Osteocyte (in vitro differentiated cells): ENCODE measurements at regions not wholly inside any gene's neighbourhood (a gene's known extent, or its start where the extent isn't known, plus 50 kb on each side); places are given as distances from the start of the nearest gene placed in this dataset.

ENCODE experiments used
- DNase-seq: peaks from one replicate; pipeline ENCODE4 v3.0.0; 2021; ENCODE audit warnings: mixed read lengths; ENCODE audit not compliant: unreplicated experiment; ENCODE audit errors: extremely low spot score
- H3K27ac Mint-ChIP-seq: one replicate; pipeline ENCODE4 v1.8.0; 2021; ENCODE audit warnings: mild to moderate bottlenecking, mixed read lengths; ENCODE audit not compliant: unreplicated experiment
- H3K27me3 Mint-ChIP-seq: one replicate; pipeline ENCODE4 v1.8.0; 2021; ENCODE audit warnings: mixed read lengths; ENCODE audit not compliant: unreplicated experiment
- H3K36me3 Mint-ChIP-seq: one replicate; pipeline ENCODE4 v1.8.0; 2021; ENCODE audit warnings: mixed read lengths; ENCODE audit not compliant: unreplicated experiment
- H3K4me1 Mint-ChIP-seq: one replicate; pipeline ENCODE4 v1.8.0; 2021; ENCODE audit warnings: mixed read lengths; ENCODE audit not compliant: unreplicated experiment
- H3K4me3 Mint-ChIP-seq: one replicate; pipeline ENCODE4 v1.8.0; 2021; ENCODE audit warnings: mild to moderate bottlenecking, moderate library complexity, mixed read lengths; ENCODE audit not compliant: unreplicated experiment
- H3K9me3 Mint-ChIP-seq: one replicate; pipeline ENCODE4 v1.8.0; 2021; ENCODE audit warnings: mixed read lengths; ENCODE audit not compliant: unreplicated experiment
- TF ChIP-seq, protein P1 (sequence below): fragments of 200-600 bp; sonication (generic); IDR thresholded peaks from 2 replicates; pipeline ENCODE4 v1.5.0; 2021; ENCODE audit warnings: antibody characterized with exemption, mild to moderate bottlenecking, moderate library complexity

DNA sequence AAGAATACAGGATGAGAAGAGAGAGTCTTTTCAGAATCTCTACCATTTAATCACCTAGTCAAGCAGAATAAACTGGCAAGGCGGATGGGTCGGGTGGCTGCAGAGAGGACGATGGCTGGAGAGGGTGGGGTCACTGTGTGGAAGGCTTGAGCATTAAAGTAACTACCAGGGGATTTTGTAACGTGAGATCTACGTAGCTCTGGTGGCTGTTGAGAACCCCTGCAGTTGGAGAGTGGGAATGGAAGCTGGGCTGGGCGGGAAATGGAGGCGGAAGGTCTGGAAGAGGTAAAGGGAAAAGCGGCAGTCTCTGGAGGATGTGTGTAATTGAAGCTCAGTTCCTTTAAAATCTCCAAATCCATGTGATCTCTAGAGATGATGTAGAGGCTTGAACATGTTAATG, 135.0 kb downstream of the GATA3 start:
- H3K27ac Mint-ChIP-seq: no peak overlapping the region
- H3K4me1 Mint-ChIP-seq: no peaks in the 10 kb centered on the region
- no peaks in the 10 kb centered on the region for H3K27me3 Mint-ChIP-seq
- no peaks in the 10 kb centered on the region for H3K36me3 Mint-ChIP-seq
- H3K9me3 Mint-ChIP-seq: peaks cover 15% of the 10 kb centered on the region
- TF ChIP-seq, protein P1, sequence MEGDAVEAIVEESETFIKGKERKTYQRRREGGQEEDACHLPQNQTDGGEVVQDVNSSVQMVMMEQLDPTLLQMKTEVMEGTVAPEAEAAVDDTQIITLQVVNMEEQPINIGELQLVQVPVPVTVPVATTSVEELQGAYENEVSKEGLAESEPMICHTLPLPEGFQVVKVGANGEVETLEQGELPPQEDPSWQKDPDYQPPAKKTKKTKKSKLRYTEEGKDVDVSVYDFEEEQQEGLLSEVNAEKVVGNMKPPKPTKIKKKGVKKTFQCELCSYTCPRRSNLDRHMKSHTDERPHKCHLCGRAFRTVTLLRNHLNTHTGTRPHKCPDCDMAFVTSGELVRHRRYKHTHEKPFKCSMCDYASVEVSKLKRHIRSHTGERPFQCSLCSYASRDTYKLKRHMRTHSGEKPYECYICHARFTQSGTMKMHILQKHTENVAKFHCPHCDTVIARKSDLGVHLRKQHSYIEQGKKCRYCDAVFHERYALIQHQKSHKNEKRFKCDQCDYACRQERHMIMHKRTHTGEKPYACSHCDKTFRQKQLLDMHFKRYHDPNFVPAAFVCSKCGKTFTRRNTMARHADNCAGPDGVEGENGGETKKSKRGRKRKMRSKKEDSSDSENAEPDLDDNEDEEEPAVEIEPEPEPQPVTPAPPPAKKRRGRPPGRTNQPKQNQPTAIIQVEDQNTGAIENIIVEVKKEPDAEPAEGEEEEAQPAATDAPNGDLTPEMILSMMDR: no peak
- no peak overlapping the region for H3K4me3 Mint-ChIP-seq
- no peak for DNase-seq

DNA sequence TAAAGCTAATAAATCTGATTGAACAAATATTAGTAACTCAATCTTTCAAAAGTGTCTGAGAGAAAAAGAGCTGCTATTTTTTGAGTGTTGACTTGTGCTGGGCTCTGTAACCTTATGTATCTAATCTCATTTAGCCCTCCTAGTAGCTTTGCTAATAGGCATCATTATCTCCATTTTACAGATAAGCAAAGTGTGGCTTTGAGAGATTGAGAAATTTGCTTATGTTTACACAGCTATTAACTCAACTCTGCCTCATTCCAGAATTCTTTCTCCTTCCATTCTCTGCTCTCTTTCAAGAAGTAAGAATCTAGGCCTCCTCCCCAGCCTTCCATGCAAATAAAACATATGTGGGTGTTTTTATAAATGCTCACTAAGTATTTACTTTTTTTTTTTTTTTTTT, 137.8 kb downstream of the GATA3 start:
- no peak for DNase-seq
- Mint-ChIP-seq H3K9me3 (peaks cover 11% of the 10 kb centered on the region), H3K4me1 (no peaks in the 10 kb centered on the region), H3K27ac (no peak overlapping the region), H3K27me3 (no peaks in the 10 kb centered on the region), H3K4me3 (no peak overlapping the region), H3K36me3 (no peaks in the 10 kb centered on the region)
- TF ChIP-seq, protein P1: no peak

DNA sequence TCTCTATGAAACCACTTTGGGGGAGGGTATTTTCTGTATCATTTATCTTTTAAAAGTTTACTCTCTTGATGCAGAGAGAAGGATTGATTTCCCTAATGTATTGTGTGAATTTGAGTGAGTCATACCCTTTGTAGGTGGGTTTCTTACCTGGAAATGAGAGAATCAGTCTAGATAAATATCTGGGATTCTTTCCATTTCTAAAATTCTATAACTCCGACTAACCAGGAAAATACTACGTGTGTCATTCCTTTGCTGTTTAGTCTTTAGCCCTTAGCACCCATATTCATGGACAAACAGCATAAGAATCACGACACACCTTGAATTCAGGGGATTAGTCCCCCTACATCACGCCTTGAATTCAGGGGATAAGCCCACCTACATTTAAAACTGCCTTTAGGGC, 139.1 kb downstream of the GATA3 start:
- Mint-ChIP-seq H3K4me1 (no peaks in the 10 kb centered on the region), H3K27ac (no peak overlapping the region), H3K27me3 (no peaks in the 10 kb centered on the region), H3K36me3 (no peaks in the 10 kb centered on the region), H3K9me3 (peaks cover 6% of the 10 kb centered on the region), H3K4me3 (no peak overlapping the region)
- TF ChIP-seq, protein P1: no peak
- DNase-seq: no peak

DNA sequence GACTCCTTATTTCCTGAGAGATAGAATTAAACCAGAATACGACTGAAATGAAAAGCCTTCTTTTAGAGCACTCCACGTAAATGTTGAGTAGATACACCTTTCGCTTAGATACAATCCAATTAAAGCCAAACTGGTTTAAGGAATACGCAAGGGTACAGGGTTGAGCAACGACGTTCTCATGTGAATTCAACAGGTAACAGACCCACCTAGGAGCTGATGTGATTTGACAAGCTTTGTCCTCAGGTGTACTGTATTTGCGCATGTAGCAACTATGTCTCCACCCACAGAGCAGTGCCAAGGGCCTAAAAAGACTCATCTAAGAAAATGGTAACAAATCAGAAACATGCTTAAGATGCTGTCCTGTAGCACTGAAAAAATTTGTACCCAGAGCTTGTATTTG, 139.6 kb downstream of the GATA3 start:
- TF ChIP-seq, protein P1: no peak
- H3K27ac Mint-ChIP-seq: no peak overlapping the region
- no peak for DNase-seq
- H3K4me1 Mint-ChIP-seq: no peaks in the 10 kb centered on the region
- H3K4me3 Mint-ChIP-seq: no peak overlapping the region
- no peaks in the 10 kb centered on the region for H3K36me3 Mint-ChIP-seq
- no peaks in the 10 kb centered on the region for H3K27me3 Mint-ChIP-seq
- peaks cover 5% of the 10 kb centered on the region for H3K9me3 Mint-ChIP-seq

DNA sequence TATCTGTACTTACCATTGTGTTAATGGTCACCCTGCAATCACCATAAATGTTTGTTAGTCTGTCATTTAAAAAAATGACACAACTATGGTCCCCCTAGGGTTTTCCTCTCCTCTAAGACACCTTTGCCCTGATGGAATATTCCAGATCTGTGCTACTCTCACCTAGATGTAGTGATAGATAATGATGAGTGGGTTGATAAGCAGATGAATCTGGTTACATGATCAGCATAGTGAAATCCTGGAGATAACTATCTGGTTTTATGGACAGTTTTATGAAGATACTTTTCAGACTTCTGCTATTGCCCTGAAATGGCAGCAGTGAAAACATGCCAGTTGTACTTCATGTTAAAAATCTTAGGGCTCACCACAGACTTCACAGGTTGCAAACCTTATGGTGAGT, 152.4 kb downstream of the GATA3 start:
- peaks cover 5% of the 10 kb centered on the region for H3K9me3 Mint-ChIP-seq
- no peak overlapping the region for H3K27ac Mint-ChIP-seq
- no peaks in the 10 kb centered on the region for H3K4me1 Mint-ChIP-seq
- H3K27me3 Mint-ChIP-seq: no peaks in the 10 kb centered on the region
- no peak overlapping the region for H3K4me3 Mint-ChIP-seq
- TF ChIP-seq, protein P1: no peak
- no peaks in the 10 kb centered on the region for H3K36me3 Mint-ChIP-seq
- DNase-seq: no peak
